Activated naive CD8-positive, alpha-beta T cell treated with anti-CD3 and anti-CD28 coated beads, Interleukin-2, amount 10 ng/mL, durations not matched to agents 7 days and 5 days (primary cell): ENCODE measurements at regions not wholly inside any gene's neighbourhood (a gene's known extent, or its start where the extent isn't known, plus 50 kb on each side); places are given as distances from the start of the nearest gene placed in this dataset.

Experiments
- ATAC-seq: fragments of 150-1000 bp; cut with Tn5 transposase; one replicate; pipeline ENCODE4 v1.10.0; 2021; ENCODE audit warnings: low read depth, moderate library complexity
- POLR2A ChIA-PET: fragments of 350-600 bp; sonication (Branson Sonifier 250); formaldehyde crosslinking; loops from one replicate; lab custom pipeline; 2021; ENCODE audit warnings: antibody characterized with exemption; lab: Charles Lee
- DNase-seq: peaks from one replicate; pipeline ENCODE4 v3.0.0; 2021
- H3K27ac Mint-ChIP-seq: one replicate; pipeline ENCODE4 v1.8.0; 2022; ENCODE audit warnings: mild to moderate bottlenecking, mixed read lengths
- H3K27me3 Mint-ChIP-seq: one replicate; pipeline ENCODE4 v1.8.0; 2022; ENCODE audit warnings: mild to moderate bottlenecking, moderate library complexity, mixed read lengths
- H3K36me3 Mint-ChIP-seq: one replicate; pipeline ENCODE4 v1.8.0; 2021; ENCODE audit warnings: mild to moderate bottlenecking, mixed read lengths
- H3K4me1 Mint-ChIP-seq: one replicate; pipeline ENCODE4 v1.8.0; 2021; ENCODE audit warnings: mixed read lengths
- H3K4me3 Mint-ChIP-seq: one replicate; pipeline ENCODE4 v1.8.0; 2022; ENCODE audit warnings: mild to moderate bottlenecking, moderate library complexity, mixed read lengths
- H3K9me3 Mint-ChIP-seq: one replicate; pipeline ENCODE4 v1.8.0; 2021; ENCODE audit warnings: mixed read lengths

DNA sequence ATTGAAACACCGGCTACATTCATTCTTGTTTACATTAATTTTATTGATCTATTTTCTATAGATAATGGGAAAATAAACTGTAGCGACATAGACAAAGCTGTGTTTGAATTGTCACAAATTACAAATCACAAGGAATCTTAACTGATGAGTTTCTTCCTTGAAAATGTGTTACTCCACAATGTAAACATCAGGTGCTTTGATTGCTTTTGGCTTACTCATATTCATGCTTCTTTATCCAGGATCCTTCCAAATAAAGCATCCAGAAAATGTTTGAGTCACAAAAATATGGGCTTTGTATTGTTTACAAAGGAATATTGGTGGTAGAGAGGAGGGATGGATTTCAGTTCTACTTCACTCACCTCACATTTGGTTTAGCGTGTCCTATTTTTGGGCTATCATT is 64.0 kb downstream of the BMP2 start:
- Mint-ChIP-seq H3K4me3 (no peak overlapping the region), H3K27me3 (peaks cover 2% of the 10 kb centered on the region), H3K36me3 (no peaks in the 10 kb centered on the region), H3K27ac (no peak overlapping the region), H3K9me3 (no peaks in the 10 kb centered on the region), H3K4me1 (no peaks in the 10 kb centered on the region)
- DNase-seq (no peak), ATAC-seq (no peak)
- POLR2A ChIA-PET: no interaction called here

DNA sequence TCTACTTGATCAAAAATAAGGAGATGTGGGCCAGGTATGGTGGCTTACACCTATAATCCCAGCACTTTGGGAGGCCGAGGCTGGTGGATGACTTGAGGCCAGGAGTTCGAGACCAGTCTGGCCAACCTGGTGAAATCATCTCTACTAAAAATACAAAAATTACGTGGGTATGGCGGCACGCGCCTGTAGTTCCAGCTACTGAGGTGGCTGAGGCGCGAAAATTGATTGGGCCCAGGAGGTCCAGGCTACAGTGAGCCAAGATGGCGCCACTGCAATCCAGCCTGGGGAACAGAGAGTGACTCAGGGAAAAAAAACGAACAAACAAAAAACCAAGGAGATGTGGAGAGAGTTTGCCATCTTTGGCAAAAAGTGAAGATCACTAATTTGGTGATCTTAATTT is 65.3 kb downstream of the BMP2 start:
- POLR2A ChIA-PET: no interaction called here
- DNase-seq: no peak
- no peaks in the 10 kb centered on the region for H3K36me3 Mint-ChIP-seq
- no peaks in the 10 kb centered on the region for H3K27me3 Mint-ChIP-seq
- no peak overlapping the region for H3K4me3 Mint-ChIP-seq
- no peaks in the 10 kb centered on the region for H3K9me3 Mint-ChIP-seq
- no peak overlapping the region for H3K27ac Mint-ChIP-seq
- H3K4me1 Mint-ChIP-seq: no peaks in the 10 kb centered on the region
- ATAC-seq: no peak

DNA sequence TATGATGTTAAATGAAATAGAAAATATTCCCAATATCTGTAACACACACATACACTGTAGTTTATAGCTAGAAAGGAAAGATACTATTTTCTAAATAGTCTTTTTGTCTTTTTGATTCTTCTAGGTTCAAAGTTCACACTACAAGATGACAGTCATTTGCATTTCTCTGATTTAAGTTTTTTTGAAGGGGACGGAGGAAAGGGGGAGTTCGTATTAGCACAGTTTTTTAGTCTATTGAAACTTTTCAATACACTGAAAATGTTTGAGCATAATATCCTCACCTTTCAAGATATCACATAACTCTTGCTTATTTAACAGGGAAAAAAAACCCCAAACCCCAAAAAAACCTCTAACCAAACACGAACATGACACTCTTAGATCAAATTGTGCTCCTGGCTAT is 68.1 kb downstream of the BMP2 start:
- Mint-ChIP-seq H3K27ac (no peak overlapping the region), H3K4me1 (no peaks in the 10 kb centered on the region), H3K27me3 (no peaks in the 10 kb centered on the region), H3K4me3 (no peak overlapping the region), H3K9me3 (peaks cover 4% of the 10 kb centered on the region), H3K36me3 (no peaks in the 10 kb centered on the region)
- DNase-seq (no peak), ATAC-seq (no peak)
- POLR2A ChIA-PET: no interaction called here

DNA sequence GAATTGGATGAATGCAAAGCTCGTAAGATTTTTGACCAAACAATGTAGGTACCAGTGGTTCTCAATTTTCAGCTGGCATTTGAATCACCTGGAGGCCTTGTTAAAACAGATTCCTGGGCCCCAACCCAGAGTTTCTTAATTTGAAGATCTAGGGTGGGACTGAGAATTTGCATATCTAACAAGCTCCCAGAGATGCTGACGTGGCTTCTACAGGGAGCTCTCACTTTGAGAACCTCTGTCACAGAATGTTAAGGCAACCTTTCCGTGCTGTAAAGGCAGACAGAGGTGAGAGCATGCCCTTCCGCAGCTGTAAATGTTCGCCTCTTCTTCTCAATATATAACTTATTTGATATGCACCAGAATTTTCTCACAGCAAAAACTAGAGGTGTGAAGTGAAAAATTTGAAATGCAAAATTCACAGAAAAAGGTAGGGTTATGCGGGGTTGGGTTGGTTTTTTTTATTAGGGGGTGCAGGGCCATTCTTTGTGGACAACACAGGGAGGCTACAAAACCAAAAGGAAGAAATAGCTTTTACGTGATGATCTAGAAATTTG is 69.4 kb downstream of the BMP2 start:
- POLR2A ChIA-PET: no interaction called here
- Mint-ChIP-seq H3K36me3 (no peaks in the 10 kb centered on the region), H3K9me3 (peaks cover 4% of the 10 kb centered on the region), H3K4me1 (no peaks in the 10 kb centered on the region), H3K27ac (no peak overlapping the region), H3K27me3 (no peaks in the 10 kb centered on the region), H3K4me3 (no peak overlapping the region)
- no peak for ATAC-seq
- DNase-seq: no peak

DNA sequence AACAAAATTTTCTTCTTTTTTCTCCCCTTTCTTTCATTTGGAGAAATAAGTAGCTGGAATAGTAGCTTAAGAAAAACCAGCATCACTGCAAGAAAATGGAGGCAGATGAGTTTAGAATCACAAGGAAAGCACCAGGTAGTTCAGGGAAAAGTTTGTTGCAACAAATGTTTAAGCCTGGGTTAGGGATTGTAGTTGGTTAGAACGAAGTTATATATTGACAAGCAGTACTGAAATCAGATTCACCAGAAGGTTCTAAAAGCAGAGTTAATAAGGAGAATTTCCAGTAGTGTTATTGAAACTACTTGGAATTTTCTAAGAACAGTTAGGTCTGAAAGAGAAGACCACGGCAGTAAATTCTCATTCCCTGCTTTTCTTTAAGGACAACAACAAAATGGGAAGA is 70.2 kb downstream of the BMP2 start:
- Mint-ChIP-seq H3K27ac (no peak overlapping the region), H3K9me3 (peaks cover 4% of the 10 kb centered on the region), H3K36me3 (no peaks in the 10 kb centered on the region), H3K4me3 (no peak overlapping the region), H3K4me1 (no peaks in the 10 kb centered on the region), H3K27me3 (no peaks in the 10 kb centered on the region)
- POLR2A ChIA-PET: no interaction called here
- ATAC-seq: no peak
- no peak for DNase-seq

DNA sequence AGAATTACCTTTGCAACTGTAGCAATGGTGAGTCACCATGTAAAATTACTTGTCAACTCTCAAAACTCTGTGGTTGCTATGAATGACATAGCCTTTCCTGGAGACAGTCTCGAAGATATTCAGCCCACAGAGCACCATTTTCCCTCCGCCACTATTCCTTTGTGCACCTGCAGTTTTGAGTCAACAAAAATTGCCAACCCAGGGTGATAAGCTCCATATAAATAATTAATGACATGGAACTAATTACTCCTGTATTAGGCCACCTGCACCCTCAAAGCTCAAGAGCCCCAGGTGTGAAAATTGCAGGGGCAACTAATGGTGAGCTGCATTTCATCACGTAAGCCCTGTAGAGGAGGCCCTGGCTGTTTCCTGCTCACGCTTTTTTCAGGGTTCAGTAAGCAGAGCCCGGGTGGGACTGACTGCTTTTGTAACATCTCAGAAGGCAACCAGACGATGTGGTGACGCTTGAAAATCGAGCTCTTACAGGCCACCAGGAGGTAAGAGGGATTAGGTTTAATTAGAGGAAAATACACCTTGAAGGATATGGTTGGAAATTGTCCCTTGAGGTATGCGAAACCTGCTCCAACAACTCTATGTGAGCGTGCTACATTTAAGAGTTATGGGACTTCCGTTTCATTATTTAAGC is 70.8 kb downstream of the BMP2 start:
- DNase-seq (no peak), ATAC-seq (no peak)
- POLR2A ChIA-PET: no interaction called here
- Mint-ChIP-seq H3K4me1 (no peaks in the 10 kb centered on the region), H3K27ac (no peak overlapping the region), H3K27me3 (no peaks in the 10 kb centered on the region), H3K4me3 (no peak overlapping the region), H3K36me3 (no peaks in the 10 kb centered on the region), H3K9me3 (peaks cover 4% of the 10 kb centered on the region)

DNA sequence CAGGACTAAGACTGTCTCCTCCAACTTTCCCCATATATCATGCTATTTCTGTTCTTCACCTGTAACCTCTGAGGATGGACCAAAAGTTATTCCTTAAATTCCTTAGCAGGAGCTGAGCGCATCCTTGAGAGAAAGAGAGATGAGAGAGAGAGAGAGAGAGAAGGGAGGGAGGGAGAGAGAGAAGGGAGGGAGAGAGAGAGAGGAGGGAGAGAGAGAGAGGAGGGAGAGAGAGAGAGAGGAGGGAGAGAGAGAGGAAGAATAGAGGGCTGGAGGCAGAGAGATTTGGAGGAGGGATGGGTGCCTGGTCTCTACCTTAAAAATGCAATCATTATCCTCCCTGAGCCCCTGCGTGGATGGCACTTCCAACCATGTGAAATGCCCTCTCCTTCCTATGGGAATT is 73.6 kb downstream of the BMP2 start:
- Mint-ChIP-seq H3K36me3 (no peaks in the 10 kb centered on the region), H3K27me3 (no peaks in the 10 kb centered on the region), H3K27ac (no peak overlapping the region), H3K4me1 (no peaks in the 10 kb centered on the region), H3K4me3 (no peak overlapping the region), H3K9me3 (peaks cover 4% of the 10 kb centered on the region)
- DNase-seq (no peak), ATAC-seq (no peak)
- POLR2A ChIA-PET: no interaction called here

DNA sequence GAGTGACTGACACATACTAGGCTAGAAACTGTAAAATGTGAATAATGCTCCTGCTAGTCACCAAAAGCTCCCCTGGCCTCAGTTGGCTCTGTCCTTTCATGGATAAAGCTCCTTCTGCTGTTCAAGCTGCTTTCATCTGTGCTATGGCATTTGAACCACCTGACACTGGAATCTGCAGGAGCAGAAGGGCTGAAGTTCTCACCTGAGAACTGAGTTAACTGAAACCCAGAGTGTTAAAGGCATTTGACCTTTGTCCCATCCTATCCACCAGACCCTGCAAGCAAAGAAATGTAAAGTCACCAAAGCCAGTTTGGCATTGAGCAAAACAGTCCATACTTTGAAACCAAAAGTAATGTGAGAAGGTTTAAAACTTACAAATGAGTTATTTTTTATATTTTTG is 77.7 kb downstream of the BMP2 start:
- no peak for DNase-seq
- no peak overlapping the region for H3K4me3 Mint-ChIP-seq
- no peaks in the 10 kb centered on the region for H3K9me3 Mint-ChIP-seq
- no peaks in the 10 kb centered on the region for H3K4me1 Mint-ChIP-seq
- no peaks in the 10 kb centered on the region for H3K27me3 Mint-ChIP-seq
- no peaks in the 10 kb centered on the region for H3K36me3 Mint-ChIP-seq
- ATAC-seq: no peak
- H3K27ac Mint-ChIP-seq: no peak overlapping the region
- POLR2A ChIA-PET: no interaction called here

DNA sequence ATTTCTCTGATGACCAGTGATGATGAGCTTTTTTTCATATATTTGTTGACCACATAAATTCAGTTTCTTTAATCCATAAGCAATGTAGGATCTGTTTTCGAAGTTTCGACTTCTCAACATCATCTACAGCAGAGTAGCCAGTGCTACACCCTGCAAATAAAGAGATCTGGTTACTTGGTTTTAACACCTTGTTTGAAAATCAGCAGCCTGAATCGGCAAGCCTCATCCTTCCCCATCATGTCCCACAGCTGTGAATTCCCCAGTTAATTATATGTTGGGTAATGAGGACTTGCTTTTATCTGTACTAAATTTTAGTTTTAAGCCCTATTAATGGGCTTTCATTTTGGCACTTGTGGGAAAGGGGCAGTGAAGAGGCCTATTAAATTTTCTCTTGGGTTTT is 80.6 kb downstream of the BMP2 start:
- Mint-ChIP-seq H3K36me3 (no peaks in the 10 kb centered on the region), H3K27ac (no peak overlapping the region), H3K4me3 (no peak overlapping the region), H3K9me3 (no peaks in the 10 kb centered on the region), H3K27me3 (no peaks in the 10 kb centered on the region), H3K4me1 (no peaks in the 10 kb centered on the region)
- POLR2A ChIA-PET: no interaction called here
- DNase-seq (no peak), ATAC-seq (no peak)

DNA sequence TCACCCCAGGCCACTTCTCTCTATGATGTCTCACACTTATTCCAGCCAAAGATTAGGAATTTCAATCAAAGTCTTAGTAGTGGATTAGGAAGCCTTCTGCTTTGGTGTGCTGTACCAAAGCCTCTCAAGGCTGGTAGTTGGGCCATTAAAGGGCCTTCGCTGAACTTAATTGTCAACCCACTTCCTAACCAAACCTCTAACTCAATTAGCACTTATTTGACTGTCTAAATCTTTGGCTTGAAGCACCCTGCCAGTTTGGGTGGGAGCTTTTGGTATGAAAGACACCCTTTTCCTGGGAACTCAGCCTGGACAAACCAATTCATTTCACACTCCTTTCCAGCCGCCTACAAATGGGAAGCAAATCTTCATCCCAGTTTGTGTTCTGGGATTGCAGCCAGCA is 81.5 kb downstream of the BMP2 start:
- DNase-seq (no peak), ATAC-seq (no peak)
- no peak overlapping the region for H3K27ac Mint-ChIP-seq
- no peaks in the 10 kb centered on the region for H3K27me3 Mint-ChIP-seq
- POLR2A ChIA-PET: no interaction called here
- H3K4me3 Mint-ChIP-seq: no peak overlapping the region
- no peaks in the 10 kb centered on the region for H3K36me3 Mint-ChIP-seq
- H3K9me3 Mint-ChIP-seq: no peaks in the 10 kb centered on the region
- H3K4me1 Mint-ChIP-seq: no peaks in the 10 kb centered on the region

DNA sequence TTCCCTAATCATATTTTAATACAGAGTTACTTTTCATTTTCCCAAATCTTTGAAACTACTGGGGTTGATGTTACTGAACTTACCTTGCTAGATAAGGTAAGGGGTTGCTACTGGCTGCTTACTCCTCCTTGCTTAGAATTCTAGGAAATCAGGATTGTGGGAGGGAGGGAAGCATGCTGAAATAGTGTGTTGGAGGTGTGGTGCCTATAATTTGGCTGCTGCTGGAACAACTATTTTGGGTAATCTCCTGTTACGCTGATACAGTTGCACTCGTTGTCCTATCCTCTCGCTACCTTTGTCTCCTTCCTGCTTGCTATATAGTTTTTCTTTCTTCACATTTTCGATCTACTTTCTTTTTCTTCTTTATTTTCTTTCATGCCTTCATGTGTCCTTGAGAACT is 83.7 kb downstream of the BMP2 start:
- Mint-ChIP-seq H3K4me1 (no peaks in the 10 kb centered on the region), H3K9me3 (no peaks in the 10 kb centered on the region), H3K36me3 (no peaks in the 10 kb centered on the region), H3K27ac (no peak overlapping the region), H3K27me3 (no peaks in the 10 kb centered on the region), H3K4me3 (no peak overlapping the region)
- no peak for ATAC-seq
- no peak for DNase-seq
- POLR2A ChIA-PET: no interaction called here

DNA sequence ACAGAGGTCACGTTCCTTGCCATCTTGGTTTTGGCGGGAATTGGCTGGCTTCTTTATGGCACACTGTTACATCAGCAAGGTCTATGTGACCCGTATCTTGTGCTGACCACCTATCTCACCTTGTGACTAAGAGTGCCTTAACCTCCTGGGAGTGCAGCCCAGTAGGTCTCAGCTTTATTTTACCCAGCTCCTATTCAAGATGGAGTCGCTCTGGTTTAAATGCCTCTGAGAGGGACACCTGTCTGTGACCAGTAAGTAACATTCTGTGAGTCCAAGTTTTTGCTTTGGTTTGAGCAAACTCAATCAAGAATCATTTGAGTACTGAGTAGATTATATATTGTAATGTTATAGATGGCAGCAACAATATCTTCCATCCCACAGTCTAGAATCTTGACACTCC is 85.0 kb downstream of the BMP2 start:
- Mint-ChIP-seq H3K27me3 (no peaks in the 10 kb centered on the region), H3K4me1 (no peaks in the 10 kb centered on the region), H3K36me3 (no peaks in the 10 kb centered on the region), H3K4me3 (no peak overlapping the region), H3K27ac (no peak overlapping the region), H3K9me3 (no peaks in the 10 kb centered on the region)
- DNase-seq (no peak), ATAC-seq (no peak)
- POLR2A ChIA-PET: no interaction called here

DNA sequence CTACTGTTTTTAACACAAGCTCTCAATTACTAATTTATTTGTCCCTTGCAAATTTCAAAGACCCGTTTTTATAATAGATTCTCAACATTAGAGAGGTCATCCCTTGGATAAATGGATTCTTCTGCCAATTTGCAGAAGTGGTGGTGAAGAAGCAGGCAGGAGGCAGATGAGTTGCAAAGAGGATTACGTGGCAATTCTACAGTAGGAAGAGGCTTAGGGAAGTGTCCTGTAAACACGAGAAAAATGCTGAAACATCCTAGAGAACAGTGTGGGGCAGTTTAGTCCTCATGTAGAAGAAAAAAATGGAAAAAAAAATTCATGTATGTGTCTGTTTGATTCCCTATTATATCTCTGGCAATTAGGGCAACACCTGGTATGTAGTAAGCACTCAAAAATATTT is 87.6 kb downstream of the BMP2 start:
- DNase-seq: no peak
- Mint-ChIP-seq H3K36me3 (no peaks in the 10 kb centered on the region), H3K9me3 (peaks cover 3% of the 10 kb centered on the region), H3K4me3 (no peak overlapping the region), H3K27ac (no peak overlapping the region), H3K27me3 (no peaks in the 10 kb centered on the region), H3K4me1 (no peaks in the 10 kb centered on the region)
- POLR2A ChIA-PET: no interaction called here
- no peak for ATAC-seq

DNA sequence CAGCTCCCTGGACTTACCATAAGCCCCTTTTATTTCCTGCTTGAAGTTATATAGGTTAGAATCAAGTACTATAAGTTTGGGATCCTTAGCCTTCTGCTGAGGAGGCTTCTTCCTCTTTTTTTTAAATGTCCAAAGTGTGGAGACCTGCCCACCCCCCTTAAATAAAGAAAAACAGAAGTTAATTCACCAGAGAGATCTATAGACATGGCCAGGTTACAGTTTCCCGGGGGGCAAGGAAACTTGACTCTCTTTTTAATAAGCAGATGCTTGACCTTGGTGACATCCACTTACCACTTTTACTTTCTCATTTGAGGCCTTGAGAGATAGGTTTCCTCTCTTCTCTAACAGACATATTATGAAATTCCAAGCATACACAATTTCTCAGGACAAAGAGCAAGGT is 88.3 kb downstream of the BMP2 start:
- POLR2A ChIA-PET: no interaction called here
- DNase-seq (no peak), ATAC-seq (no peak)
- H3K9me3 Mint-ChIP-seq: peaks cover 3% of the 10 kb centered on the region
- no peaks in the 10 kb centered on the region for H3K36me3 Mint-ChIP-seq
- no peak overlapping the region for H3K4me3 Mint-ChIP-seq
- no peaks in the 10 kb centered on the region for H3K4me1 Mint-ChIP-seq
- no peaks in the 10 kb centered on the region for H3K27me3 Mint-ChIP-seq
- H3K27ac Mint-ChIP-seq: no peak overlapping the region

DNA sequence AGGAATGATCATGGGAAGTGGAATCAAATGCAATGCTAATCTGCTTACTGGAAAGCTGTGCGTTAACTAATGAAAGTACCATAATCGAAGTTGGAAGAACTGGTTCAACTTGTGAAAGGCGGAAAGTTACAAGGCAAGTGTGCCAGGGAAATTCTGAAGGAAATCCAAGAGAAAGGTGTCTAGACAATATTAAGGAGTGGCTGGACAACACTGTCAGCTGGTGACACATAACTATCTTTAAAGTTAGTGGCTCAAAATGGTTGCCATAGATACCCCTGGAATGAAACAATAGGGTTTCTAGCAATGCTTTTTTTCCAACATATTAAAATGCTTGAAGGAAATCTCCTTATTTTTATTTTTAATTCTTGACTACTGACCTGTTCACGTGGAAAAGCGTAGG is 90.4 kb downstream of the BMP2 start:
- H3K4me1 Mint-ChIP-seq: no peaks in the 10 kb centered on the region
- no peaks in the 10 kb centered on the region for H3K36me3 Mint-ChIP-seq
- DNase-seq (no peak), ATAC-seq (no peak)
- H3K27me3 Mint-ChIP-seq: no peaks in the 10 kb centered on the region
- no peak overlapping the region for H3K27ac Mint-ChIP-seq
- POLR2A ChIA-PET: no interaction called here
- H3K4me3 Mint-ChIP-seq: no peak overlapping the region
- H3K9me3 Mint-ChIP-seq: peaks cover 3% of the 10 kb centered on the region
